ENCODE measurements at regions not wholly inside any gene's neighbourhood (a gene's known extent, or its start where the extent isn't known, plus 50 kb on each side); places are given as distances from the start of the nearest gene placed in this dataset.

GRCh38 chr9:21565155-21565554 is 83.0 kb upstream of the IFNE start:
- no peak for DNase-seq

- no peak for DNase-seq
Measured at GRCh38 chr9:21567926-21568325, 85.8 kb upstream of the IFNE start.

- no peak for DNase-seq
Measured at GRCh38 chr9:21568484-21568883, 86.4 kb upstream of the IFNE start.

- no peak for DNase-seq
Measured at GRCh38 chr9:21569721-21570120, 87.6 kb upstream of the IFNE start.

- no peak for DNase-seq
Measured at GRCh38 chr9:21570643-21571275, 88.6 kb upstream of the IFNE start.

GRCh38 chr9:21574261-21574660 is 92.1 kb upstream of the IFNE start:
- DNase-seq = no peak

GRCh38 chr9:21576331-21577189 is 94.4 kb upstream of the IFNE start:
- DNase-seq = no peak

GRCh38 chr9:21579247-21579671 is 97.1 kb upstream of the IFNE start:
- DNase-seq = no peak

GRCh38 chr9:21579743-21580142 is 97.6 kb upstream of the IFNE start:
- no peak for DNase-seq

- no peak for DNase-seq
Measured at GRCh38 chr9:21580636-21581378, 98.7 kb upstream of the IFNE start.

- DNase-seq = no peak
Measured at GRCh38 chr9:21583628-21584377, 101.7 kb upstream of the IFNE start.

- DNase-seq = no peak
Measured at GRCh38 chr9:21584890-21585289, 102.8 kb upstream of the IFNE start.

- no peak for DNase-seq
Measured at GRCh38 chr9:21585756-21586752, 103.9 kb upstream of the IFNE start.

- DNase-seq = no peak
Measured at GRCh38 chr9:21589344-21590056, 107.4 kb upstream of the IFNE start.

- no peak for DNase-seq
Measured at GRCh38 chr9:21590058-21590996, 108.2 kb upstream of the IFNE start.

- no peak for DNase-seq
Measured at GRCh38 chr9:21591221-21592062, 109.3 kb upstream of the IFNE start.

- DNase-seq = no peak
Measured at GRCh38 chr9:21592063-21592338, 109.9 kb upstream of the IFNE start.

GRCh38 chr9:21597284-21597683 is 115.2 kb upstream of the IFNE start:
- DNase-seq = no peak

- DNase-seq = no peak
Measured at GRCh38 chr9:21598749-21599148, 116.6 kb upstream of the IFNE start.
